Liver (tissue), 8 donors: ENCODE measurements at regions not wholly inside any gene's neighbourhood (a gene's known extent, or its start where the extent isn't known, plus 50 kb on each side); places are given as distances from the start of the nearest gene placed in this dataset.

Experiments used
- DNase-seq: peaks from one replicate; pipeline ENCODE4 v3.0.0-alpha.2; 2017; ENCODE audit warnings: low spot score
- H3K27ac ChIP-seq, 2 donors: one replicate each; pipeline ENCODE4 v1.7.0; 2013; ENCODE audit warnings: inconsistent platforms in 2 of 2, low read length in 2 of 2, control low read depth in 1 of 2, low read depth in 1 of 2, mild to moderate bottlenecking in 1 of 2
- H3K27me3 ChIP-seq, 4 donors: one replicate each; pipeline versions ENCODE4 v1.6.1 to v1.7.0; 2013; ENCODE audit warnings: low read length in 3 of 4, inconsistent platforms in 1 of 4, mild to moderate bottlenecking in 1 of 4, moderate library complexity in 1 of 4; ENCODE audit not compliant: control insufficient read depth in 4 of 4, insufficient read depth in 4 of 4
- H3K36me3 ChIP-seq, 4 donors: one replicate each; pipeline versions ENCODE4 v1.6.1 to v1.7.0; 2013; ENCODE audit warnings: low read length in 3 of 4, mild to moderate bottlenecking in 3 of 4, low read depth in 1 of 4, moderate library complexity in 1 of 4; ENCODE audit not compliant: control insufficient read depth in 4 of 4, insufficient read depth in 3 of 4
- H3K4me1 ChIP-seq, 4 donors: one replicate each; pipeline versions ENCODE4 v1.6.1 to v1.7.0; 2013; ENCODE audit warnings: low read length in 3 of 4, mild to moderate bottlenecking in 3 of 4, moderate library complexity in 1 of 4; ENCODE audit not compliant: control insufficient read depth in 4 of 4, insufficient read depth in 4 of 4
- H3K4me3 ChIP-seq, 3 donors: one replicate each; pipeline versions ENCODE4 v1.6.1 to v1.7.0; 2013; ENCODE audit warnings: low read length in 3 of 3, control low read depth in 1 of 3, low read depth in 1 of 3, mild to moderate bottlenecking in 1 of 3
- H3K9ac ChIP-seq, 2 donors: one replicate each; pipeline ENCODE4 v1.7.0; 2013; ENCODE audit warnings: low read length in 2 of 2, mild to moderate bottlenecking in 2 of 2, moderate library complexity in 2 of 2, control low read depth in 1 of 2, low read depth in 1 of 2
- H3K9me3 ChIP-seq, 4 donors: one replicate each; pipeline versions ENCODE4 v1.6.1 to v1.7.0; 2013; ENCODE audit warnings: low read length in 3 of 4; ENCODE audit not compliant: control insufficient read depth in 4 of 4
- ATF3 ChIP-seq: IDR thresholded peaks from 2 replicates; pipeline ENCODE4 v1.6.1; 2016; ENCODE audit warnings: antibody characterized with exemption
- CTCF ChIP-seq: fragments of 150-350 bp; IDR thresholded peaks from 2 replicates; pipeline ENCODE4 v1.5.1; 2017; ENCODE audit warnings: improper control_type of control experiment, low read depth, low read length; ENCODE audit not compliant: missing input control
- EGR1 ChIP-seq, 2 donors: IDR thresholded peaks; 2 replicates each; pipeline ENCODE4 v1.6.1; 2016 to 2018; ENCODE audit warnings: antibody characterized with exemption in 2 of 2, low read depth in 2 of 2
- FOXA1 ChIP-seq: IDR thresholded peaks from 2 replicates; pipeline ENCODE4 v1.6.1; 2016; ENCODE audit warnings: antibody characterized with exemption
- FOXA2 ChIP-seq: IDR thresholded peaks from 2 replicates; pipeline ENCODE4 v1.6.1; 2016; ENCODE audit warnings: antibody characterized with exemption
- GABPA ChIP-seq, 2 donors: IDR thresholded peaks in 1 of 2; conservative IDR thresholded peaks in 1 of 2; 2 replicates each; pipeline ENCODE4 v1.6.1; 2016; ENCODE audit warnings: antibody characterized with exemption in 2 of 2, mild to moderate bottlenecking in 1 of 2, moderate library complexity in 1 of 2
- HNF4A ChIP-seq, 2 donors: conservative IDR thresholded peaks; 2 replicates each; pipeline ENCODE4 v1.6.1; 2016; ENCODE audit warnings: antibody characterized with exemption in 2 of 2, mild to moderate bottlenecking in 2 of 2
- HNF4G ChIP-seq: IDR thresholded peaks from 2 replicates; pipeline ENCODE4 v1.6.1; 2016; ENCODE audit warnings: antibody characterized with exemption
- JUND ChIP-seq, 2 donors: IDR thresholded peaks; 2 replicates each; pipeline ENCODE4 v1.6.1; 2016; ENCODE audit warnings: antibody characterized with exemption in 2 of 2
- MAX ChIP-seq: IDR thresholded peaks from 2 replicates; pipeline ENCODE4 v1.6.1; 2016; ENCODE audit warnings: antibody characterized with exemption
- NR2F2 ChIP-seq: IDR thresholded peaks from 2 replicates; pipeline ENCODE4 v1.6.1; 2016; ENCODE audit warnings: antibody characterized with exemption
- REST ChIP-seq: IDR thresholded peaks from 2 replicates; pipeline ENCODE4 v1.6.1; 2016; ENCODE audit warnings: antibody characterized with exemption, mild to moderate bottlenecking
- RXRA ChIP-seq, 2 donors: IDR thresholded peaks; 2 replicates each; pipeline ENCODE4 v1.6.1; 2017 to 2018; ENCODE audit warnings: antibody characterized with exemption in 2 of 2, mild to moderate bottlenecking in 1 of 2
- SP1 ChIP-seq: IDR thresholded peaks from 2 replicates; pipeline ENCODE4 v1.6.1; 2018; ENCODE audit warnings: antibody characterized with exemption, mild to moderate bottlenecking
- TAF1 ChIP-seq: conservative IDR thresholded peaks from 2 replicates; pipeline ENCODE4 v1.6.1; 2016; ENCODE audit warnings: antibody characterized with exemption, mild to moderate bottlenecking
- YY1 ChIP-seq: IDR thresholded peaks from 2 replicates; pipeline ENCODE4 v1.6.1; 2016; ENCODE audit warnings: antibody characterized with exemption, mild to moderate bottlenecking
- WGBS: extraction: QIAGEN DNeasy Blood & Tissue Kit; methylation state at CpG from one replicate; pipeline ENCODE4 v1.1.7; 2013; 5-methylcytosine and 5-hydroxymethylcytosine counted together
- donor health status: healthy.
- donor health status: healthy.
- donor health status: healthy.
- donor health status: healthy.
- donor health status: healthy.

GRCh38 chr10:42973411-42973810, 103.5 kb upstream of the RET start:
- Histone ChIP-seq H3K36me3 (no peaks in the 10 kb centered on the region), H3K9me3 (no peaks in the 10 kb centered on the region), H3K27ac (no peak overlapping the region), H3K27me3 (peaks cover 0 to 2% (median 0%) of the 10 kb centered on the region in 4 donors), H3K9ac (no peak overlapping the region), H3K4me1 (peaks cover 0 to 2% (median 0%) of the 10 kb centered on the region in 4 donors), H3K4me3 (no peak overlapping the region)
- 85% methylated on average over 6 of the region's 6 CpGs for WGBS
- TF ChIP-seq EGR1 (IDR thresholded peaks at IDR 0.05; ENCODE audit: low read depth in 2 of 2), result no peak
- no peak for TF ChIP-seq MAX
- no peak for TF ChIP-seq FOXA2
- TF ChIP-seq HNF4G, result no peak
- no peak for TF ChIP-seq ATF3
- TF ChIP-seq SP1, result no peak
- no peak for TF ChIP-seq YY1
- TF ChIP-seq TAF1, result no peak
- TF ChIP-seq REST, result no peak
- no peak for TF ChIP-seq FOXA1
- no peak for TF ChIP-seq NR2F2
- no peak for TF ChIP-seq RXRA (IDR thresholded peaks at IDR 0.05)
- no peak for TF ChIP-seq GABPA (IDR thresholded peaks at IDR 0.05 in 1 of 2, conservative IDR thresholded peaks at IDR 0.05 in 1 of 2)
- TF ChIP-seq HNF4A (conservative IDR thresholded peaks at IDR 0.05), result no peak
- DNase-seq, result no peak

- H3K9ac ChIP-seq, result no peak overlapping the region
- no peaks in the 10 kb centered on the region for H3K9me3 ChIP-seq
- no peak for TF ChIP-seq TAF1
- no peak for TF ChIP-seq SP1
- no peak for TF ChIP-seq MAX
- TF ChIP-seq HNF4G, result no peak
- no peak for TF ChIP-seq CTCF
- no peak for TF ChIP-seq YY1
- no peak for TF ChIP-seq FOXA2
- no peak for TF ChIP-seq NR2F2
- TF ChIP-seq GABPA (IDR thresholded peaks at IDR 0.05 in 1 of 2, conservative IDR thresholded peaks at IDR 0.05 in 1 of 2), result no peak
- TF ChIP-seq FOXA1, result no peak
- TF ChIP-seq HNF4A (conservative IDR thresholded peaks at IDR 0.05), result no peak
- no peak for TF ChIP-seq JUND (IDR thresholded peaks at IDR 0.05)
- no peak for TF ChIP-seq REST
- TF ChIP-seq EGR1 (IDR thresholded peaks at IDR 0.05; ENCODE audit: low read depth in 2 of 2), result no peak
- whole genome bisulfite sequencing, result 87% methylated on average over 9 of the region's 9 CpGs
- no peak overlapping the region for H3K27ac ChIP-seq
- peaks cover 0 to 2% (median 0%) of the 10 kb centered on the region in 4 donors for H3K4me1 ChIP-seq
- no peaks in the 10 kb centered on the region for H3K36me3 ChIP-seq
- no peak for DNase-seq
- no peak overlapping the region for H3K4me3 ChIP-seq
- H3K27me3 ChIP-seq, result peaks cover 0 to 2% (median 0%) of the 10 kb centered on the region in 4 donors
Observed at GRCh38 chr10:42973870-42974692, 102.8 kb upstream of the RET start.
